ENCODE measurements at regions not wholly inside any gene's neighbourhood (a gene's known extent, or its start where the extent isn't known, plus 50 kb on each side); places are given as distances from the start of the nearest gene placed in this dataset.

DNA sequence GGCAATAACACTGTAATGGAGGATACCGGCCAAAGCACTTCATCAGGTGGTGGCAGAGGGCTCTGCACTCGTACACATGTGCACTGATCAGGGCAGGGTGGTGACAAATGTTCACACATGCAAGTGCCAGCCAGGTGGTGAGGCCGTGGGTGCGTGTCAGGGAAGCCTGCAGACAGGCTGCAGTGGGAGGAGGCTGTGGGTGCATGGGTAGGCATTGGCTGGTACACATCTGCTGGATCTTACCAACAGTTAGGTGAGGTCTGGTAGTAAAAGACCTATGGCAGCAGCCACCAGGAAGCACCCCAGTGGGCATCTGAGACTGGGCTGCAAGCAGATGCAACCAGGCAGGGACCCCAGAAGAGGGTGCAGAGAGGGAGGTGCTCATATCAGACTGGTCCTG, 65.3 kb downstream of the PDE6H start:
- no peak for TF ChIP-seq POLR2A (IDR thresholded peaks at IDR 0.05)
- TF ChIP-seq, protein P1, sequence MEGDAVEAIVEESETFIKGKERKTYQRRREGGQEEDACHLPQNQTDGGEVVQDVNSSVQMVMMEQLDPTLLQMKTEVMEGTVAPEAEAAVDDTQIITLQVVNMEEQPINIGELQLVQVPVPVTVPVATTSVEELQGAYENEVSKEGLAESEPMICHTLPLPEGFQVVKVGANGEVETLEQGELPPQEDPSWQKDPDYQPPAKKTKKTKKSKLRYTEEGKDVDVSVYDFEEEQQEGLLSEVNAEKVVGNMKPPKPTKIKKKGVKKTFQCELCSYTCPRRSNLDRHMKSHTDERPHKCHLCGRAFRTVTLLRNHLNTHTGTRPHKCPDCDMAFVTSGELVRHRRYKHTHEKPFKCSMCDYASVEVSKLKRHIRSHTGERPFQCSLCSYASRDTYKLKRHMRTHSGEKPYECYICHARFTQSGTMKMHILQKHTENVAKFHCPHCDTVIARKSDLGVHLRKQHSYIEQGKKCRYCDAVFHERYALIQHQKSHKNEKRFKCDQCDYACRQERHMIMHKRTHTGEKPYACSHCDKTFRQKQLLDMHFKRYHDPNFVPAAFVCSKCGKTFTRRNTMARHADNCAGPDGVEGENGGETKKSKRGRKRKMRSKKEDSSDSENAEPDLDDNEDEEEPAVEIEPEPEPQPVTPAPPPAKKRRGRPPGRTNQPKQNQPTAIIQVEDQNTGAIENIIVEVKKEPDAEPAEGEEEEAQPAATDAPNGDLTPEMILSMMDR (IDR thresholded peaks at IDR 0.05 in 4 of 5, conservative IDR thresholded peaks at IDR 0.05 in 1 of 5): no peak
